ENCODE measurements at regions not wholly inside any gene's neighbourhood (a gene's known extent, or its start where the extent isn't known, plus 50 kb on each side); places are given as distances from the start of the nearest gene placed in this dataset.
"Not testable (repeated sequence)": the region's sequence is repeated elsewhere in the genome, so short reads cannot be mapped to it uniquely, and the experiment has no call there.

GRCh38 chr12:33834672-33835071, 187.6 kb upstream of the ALG10 start:
- no peak for DNase-seq

- no peak for DNase-seq
These were observed 145.7 kb upstream of the ALG10 start for GRCh38 chr12:33876618-33877017.

GRCh38 chr12:33892425-33892824, 129.9 kb upstream of the ALG10 start:
- DNase-seq: no peak

- not testable (repeated sequence) for DNase-seq
These were observed 101.8 kb upstream of the ALG10 start for GRCh38 chr12:33920460-33920859.

GRCh38 chr12:33926095-33926494, 96.2 kb upstream of the ALG10 start:
- no peak for DNase-seq

GRCh38 chr12:33937669-33938068, 84.6 kb upstream of the ALG10 start:
- DNase-seq: not testable (repeated sequence)

GRCh38 chr12:33942172-33942571, 80.1 kb upstream of the ALG10 start:
- no peak for DNase-seq

- no peak for DNase-seq
These were observed 77.4 kb upstream of the ALG10 start for GRCh38 chr12:33944703-33945437.

- DNase-seq: no peak
These were observed 76.9 kb upstream of the ALG10 start for GRCh38 chr12:33945438-33945784.

GRCh38 chr12:33966219-33966618, 56.1 kb upstream of the ALG10 start:
- DNase-seq: not testable (repeated sequence)

GRCh38 chr12:33967760-33968159, 54.5 kb upstream of the ALG10 start:
- no peak for DNase-seq

Data from SHP77 treated with DMSO at 0.1 percent for 48 hours (cell line).